K562 (cell line): ENCODE measurements at regions not wholly inside any gene's neighbourhood (a gene's known extent, or its start where the extent isn't known, plus 50 kb on each side); places are given as distances from the start of the nearest gene placed in this dataset.
"Not testable (repeated sequence)": the region's sequence is repeated elsewhere in the genome, so short reads cannot be mapped to it uniquely, and the experiment has no call there.

Experiments used
- ATAC-seq: fragments of 200-7000 bp; cut with Tn5 transposase; 3 replicates; pipeline ENCODE4 v1.9.1; 2020; ENCODE audit warnings: moderate library complexity
- BruUV-seq: library from RNA; stranded (reverse); fragments of 400-500 nt; replicated peaks from 2 replicates; lab custom pipeline; 2021; lab: Mats Ljungman, UMichigan
- CTCF ChIA-PET: fragments of 300-600 bp; formaldehyde crosslinking; extraction: SDS; loops from one replicate; lab custom pipeline; 2021; ENCODE audit warnings: low intra/inter-chr PET ratio; lab: Yijun Ruan, JAX
- POLR2A ChIA-PET: fragments of 300-600, 350-650 bp; sonication (Branson Sonifier 250); formaldehyde crosslinking; extraction: SDS; loops from one replicate; lab custom pipeline; 2021; ENCODE audit warnings: antibody characterized with exemption, inconsistent platforms; lab: Yijun Ruan, JAX
- DNase-seq, 4 experiments: peaks; one replicate each; pipeline versions ENCODE4 v3.0.0 to v3.0.0-alpha.2; 2011 to 2018; ENCODE audit warnings: low spot score in 3 of 4, mixed read lengths in 3 of 4; ENCODE audit errors: extremely low read depth in 1 of 4
- FAIRE-seq: peaks from 2 replicates; lab custom pipeline; 2011; peaks lifted over from hg19 to GRCh38; lab: Jason Lieb, UNC
- H2AFZ ChIP-seq: 2 replicates; pipeline ENCODE4 v1.6.0; 2011; ENCODE audit warnings: low read depth, low read length, control low read depth, inconsistent platforms
- H3K27ac ChIP-seq: fragments of 200-600 bp; 3 replicates; pipeline ENCODE4 v1.8.0; 2011; ENCODE audit warnings: low read depth, mild to moderate bottlenecking, control low read depth, inconsistent platforms, low read length, moderate library complexity, mixed read lengths; ENCODE audit errors: extremely low read depth
- H3K27me3 ChIP-seq, 2 experiments: fragments of 300-600 bp in 1 of 2; 2 replicates in 1 of 2; 3 replicates in 1 of 2; pipeline versions ENCODE4 v1.6.0 to v1.8.0; 2011; ENCODE audit warnings: inconsistent platforms in 2 of 2, low read length in 2 of 2, mild to moderate bottlenecking in 1 of 2, mixed read lengths in 1 of 2, moderate library complexity in 1 of 2; ENCODE audit not compliant: control insufficient read depth in 2 of 2, insufficient read depth in 2 of 2
- H3K36me3 ChIP-seq: fragments of 300-600 bp; 3 replicates; pipeline ENCODE4 v1.8.0; 2011; ENCODE audit warnings: mild to moderate bottlenecking, low read length, inconsistent platforms; ENCODE audit not compliant: control insufficient read depth, insufficient read depth
- H3K4me1 ChIP-seq, 2 experiments: fragments of 200-600 bp in 1 of 2; replicated peaks in 1 of 2; 2 replicates in 1 of 2; 3 replicates in 1 of 2; pipeline versions ENCODE4 v1.5.1 to v1.8.0; 2011; ENCODE audit warnings: inconsistent platforms in 2 of 2, low read length in 2 of 2, mild to moderate bottlenecking in 1 of 2, mixed read lengths in 1 of 2, moderate library complexity in 1 of 2; ENCODE audit not compliant: control insufficient read depth in 2 of 2, insufficient read depth in 2 of 2
- H3K4me2 ChIP-seq: 2 replicates; pipeline ENCODE4 v1.6.1; 2011; ENCODE audit warnings: low read length, control low read depth, inconsistent platforms, mixed read lengths; ENCODE audit not compliant: insufficient read depth
- H3K4me3 ChIP-seq: fragments of 200-600 bp; sonication (generic), shearing (Covaris generic); 2 replicates; pipeline ENCODE4 v1.5.1; 2016; ENCODE audit warnings: control low read depth, inconsistent platforms
- H3K79me2 ChIP-seq: fragments of 200-600 bp; 3 replicates; pipeline ENCODE4 v1.8.0; 2011; ENCODE audit warnings: low read length, inconsistent platforms; ENCODE audit not compliant: control insufficient read depth, insufficient read depth
- H3K9ac ChIP-seq, 2 experiments: 2 replicates each; pipeline versions ENCODE4 v1.6.0 to v1.6.1; 2011; ENCODE audit warnings: low read depth in 2 of 2, low read length in 2 of 2, control low read depth in 1 of 2, inconsistent platforms in 1 of 2, mild to moderate bottlenecking in 1 of 2, mixed read lengths in 1 of 2; ENCODE audit not compliant: insufficient read depth in 1 of 2
- H3K9me1 ChIP-seq: one replicate; pipeline ENCODE4 v1.6.0; 2011; ENCODE audit warnings: inconsistent platforms, mild to moderate bottlenecking, low read length, moderate library complexity; ENCODE audit not compliant: control insufficient read depth, insufficient read depth
- H3K9me3 ChIP-seq: replicated peaks from 2 replicates; pipeline ENCODE4 v1.5.1; 2011; ENCODE audit warnings: low read depth, low read length, inconsistent platforms; ENCODE audit not compliant: control insufficient read depth, insufficient read depth
- H4K20me1 ChIP-seq: replicated peaks from 2 replicates; pipeline ENCODE4 v1.6.1; 2011; ENCODE audit warnings: low read length, inconsistent platforms, mixed read lengths; ENCODE audit not compliant: control insufficient read depth, insufficient read depth
- DMBX1 ChIP-seq: fragments of 250-450 bp; sonication (Bioruptor Pico); IDR thresholded peaks from 2 replicates; pipeline ENCODE4 v1.8.0; 2022; ENCODE audit warnings: inconsistent platforms, mild to moderate bottlenecking, moderate library complexity, borderline replicate concordance
- MAFG ChIP-seq: fragments of 450-650 bp; conservative IDR thresholded peaks from 2 replicates; pipeline ENCODE4 v1.6.1; 2016; ENCODE audit warnings: missing genetic modification characterization, missing compliant biosample characterization
- NFIC ChIP-seq: fragments of 450-650 bp; IDR thresholded peaks from 2 replicates; pipeline ENCODE4 v1.6.1; 2017; ENCODE audit warnings: mild to moderate bottlenecking, inconsistent platforms
- TAF15 ChIP-seq: fragments of 200-400 bp; formaldehyde crosslinking; IDR thresholded peaks from 2 replicates; pipeline ENCODE4 v1.6.1; 2017; ENCODE audit warnings: mild to moderate bottlenecking, low read depth, low read length, moderate library complexity
- XRCC5 ChIP-seq: fragments of 200-400 bp; formaldehyde crosslinking; IDR thresholded peaks from 2 replicates; pipeline ENCODE4 v1.6.1; 2017; ENCODE audit warnings: low read depth, mild to moderate bottlenecking, low read length
- ZC3H4 ChIP-seq: sonication (generic); formaldehyde crosslinking; IDR thresholded peaks from 2 replicates; pipeline ENCODE4 v1.9.0; 2021; ENCODE audit warnings: missing genetic modification reagents, borderline replicate concordance
- WGBS: fragments of 100-300 bp; shearing (Covaris generic); methylation state at CpG from one replicate; pipeline ENCODE4 v1.1.6; 2016; ENCODE audit warnings: low coverage, mixed read lengths; ENCODE audit not compliant: insufficient coverage; ENCODE audit errors: missing lambda C conversion rate; 5-methylcytosine and 5-hydroxymethylcytosine counted together
- in situ Hi-C: fragments of 300-500 bp; cut with MboI; formaldehyde crosslinking; loops from 4 replicates; pipeline ENCODE4 v1.15.0; 2018; ENCODE audit warnings: inconsistent platforms, mixed read lengths
- intact Hi-C: fragments of 100-400 bp; cut with micrococcal nuclease; formaldehyde crosslinking; loops from 2 replicates; pipeline ENCODE4 v1.14.2; 2022

- in situ Hi-C loops (no loop called here), intact Hi-C loops (no loop called here)
- Histone ChIP-seq H3K4me3 (no peak overlapping the region), H3K4me2 (no peak overlapping the region), H3K36me3 (no peaks in the 10 kb centered on the region), H3K79me2 (no peaks in the 10 kb centered on the region), H3K9me3 (no peaks in the 10 kb centered on the region; the same call in 1 of the 2 replicates), H3K9ac (no peak overlapping the region), H3K27ac (no peak overlapping the region), H3K9me1 (no peaks in the 10 kb centered on the region), H3K4me1 (no peaks in the 10 kb centered on the region), H3K27me3 (no peaks in the 10 kb centered on the region), H2AFZ (no peak overlapping the region), H4K20me1 (no peaks in the 10 kb centered on the region)
- under 1% methylated on average over 5 of the region's 5 CpGs for WGBS
- no TSS peak for BruUV-seq
- no peak for DNase-seq
- TF ChIP-seq DMBX1 (CRISPR knock-in tag), result no peak
- TF ChIP-seq NFIC, result peak; percentile 47; the same call in 1 of the 2 replicates
- ChIA-PET POLR2A (no interaction called here), CTCF (no interaction called here)
- no peak for ATAC-seq
- no peak for FAIRE-seq
Observed at GRCh38 chr10:53664282-53665019, 891.9 kb upstream of the MBL2 start.

GRCh38 chr10:53650794-53651193, 878.2 kb upstream of the MBL2 start:
- H3K79me2 ChIP-seq, result no peaks in the 10 kb centered on the region
- 0% methylated on average over 6 of the region's 6 CpGs for WGBS
- TF ChIP-seq XRCC5 (no peak), MAFG (tag) (0 out of 2 replicates have a peak, but pooled peaks have one; percentile 6), ZC3H4 (CRISPR knock-in tag) (no peak), TAF15 (no peak)
- no peak overlapping the region for H3K9ac ChIP-seq
- intact Hi-C loops, result no loop called here
- in situ Hi-C loops, result no loop called here
- DNase-seq (no peak), ATAC-seq (no peak), FAIRE-seq (no peak)
- no peak overlapping the region for H3K4me3 ChIP-seq
- ChIA-PET POLR2A (no interaction called here), CTCF (no interaction called here)
- no peak overlapping the region for H3K4me2 ChIP-seq
- no peaks in the 10 kb centered on the region for H3K9me1 ChIP-seq
- H3K9me3 ChIP-seq, result no peaks in the 10 kb centered on the region
- H3K27ac ChIP-seq, result no peak overlapping the region
- H3K4me1 ChIP-seq, result no peaks in the 10 kb centered on the region
- H4K20me1 ChIP-seq, result no peaks in the 10 kb centered on the region
- no TSS peak for BruUV-seq
- H3K36me3 ChIP-seq, result no peaks in the 10 kb centered on the region
- H2AFZ ChIP-seq, result no peak overlapping the region
- H3K27me3 ChIP-seq, result no peaks in the 10 kb centered on the region

- H4K20me1 ChIP-seq, in situ Hi-C loops, H3K4me1 ChIP-seq, ATAC-seq, H3K79me2 ChIP-seq, H3K9me1 ChIP-seq, H3K36me3 ChIP-seq, POLR2A ChIA-PET, CTCF ChIA-PET, H3K9ac ChIP-seq, H3K4me2 ChIP-seq, H2AFZ ChIP-seq, H3K9me3 ChIP-seq, BruUV-seq, intact Hi-C loops, DNase-seq, H3K27ac ChIP-seq, H3K4me3 ChIP-seq, FAIRE-seq, H3K27me3 ChIP-seq: not testable (repeated sequence)
- WGBS, result 0% methylated on average over 8 of the region's 8 CpGs
Observed at GRCh38 chr10:53647221-53647620, 874.6 kb upstream of the MBL2 start.
